ENCODE measurements at regions not wholly inside any gene's neighbourhood (a gene's known extent, or its start where the extent isn't known, plus 50 kb on each side); places are given as distances from the start of the nearest gene placed in this dataset.

- TF ChIP-seq CTCF (IDR thresholded peaks at IDR 0.05) (no peak), REST (IDR thresholded peaks at IDR 0.05; ENCODE audit: insufficient read depth in 1 of 2, low read depth in 2 of 2, low read length in 1 of 2) (no peak)
Observed at GRCh38 chr3:139235192-139235591, 108.6 kb upstream of the MRPS22 start.

All from Panc1 (cell line).